Endodermal cell (in vitro differentiated cells): ENCODE measurements at regions not wholly inside any gene's neighbourhood (a gene's known extent, or its start where the extent isn't known, plus 50 kb on each side); places are given as distances from the start of the nearest gene placed in this dataset.

Source experiments
- DNase-seq: peaks from one replicate; pipeline ENCODE4 v3.0.0-alpha.2; 2017
- H3K27ac ChIP-seq: 2 replicates; pipeline ENCODE4 v1.5.1; 2013; ENCODE audit warnings: mild to moderate bottlenecking, low read depth, low read length, moderate library complexity
- H3K27me3 ChIP-seq: 2 replicates; pipeline ENCODE4 v1.6.1; 2013; ENCODE audit warnings: mild to moderate bottlenecking, low read length, moderate library complexity; ENCODE audit not compliant: insufficient read depth, control insufficient read depth, poor library complexity, severe bottlenecking
- H3K36me3 ChIP-seq: 2 replicates; pipeline ENCODE4 v1.7.0; 2013; ENCODE audit warnings: mild to moderate bottlenecking, low read length, moderate library complexity; ENCODE audit not compliant: control insufficient read depth, insufficient read depth
- H3K4me1 ChIP-seq: one replicate; pipeline ENCODE4 v1.7.0; 2013; ENCODE audit warnings: low read length; ENCODE audit not compliant: control insufficient read depth, insufficient read depth
- H3K4me3 ChIP-seq: 2 replicates; pipeline ENCODE4 v1.5.1; 2013; ENCODE audit warnings: mild to moderate bottlenecking, low read length, moderate library complexity
- H3K9ac ChIP-seq: 2 replicates; pipeline ENCODE4 v1.6.1; 2013; ENCODE audit warnings: mild to moderate bottlenecking, low read length, moderate library complexity; ENCODE audit not compliant: poor library complexity, severe bottlenecking; ENCODE audit errors: extremely low read depth
- H3K9me3 ChIP-seq: 2 replicates; pipeline ENCODE4 v1.6.1; 2013; ENCODE audit warnings: mild to moderate bottlenecking, low read length, moderate library complexity; ENCODE audit not compliant: control insufficient read depth
- H3K27ac Mint-ChIP-seq: 2 replicates; pipeline ENCODE4 v1.8.0; 2020; ENCODE audit warnings: mixed read lengths
- H3K27me3 Mint-ChIP-seq: 2 replicates; pipeline ENCODE4 v1.8.0; 2021; ENCODE audit warnings: mild to moderate bottlenecking, mixed read lengths; ENCODE audit not compliant: insufficient read depth
- H3K36me3 Mint-ChIP-seq: 2 replicates; pipeline ENCODE4 v1.8.0; 2020; ENCODE audit warnings: low read depth, mixed read lengths
- H3K4me1 Mint-ChIP-seq: 2 replicates; pipeline ENCODE4 v1.8.0; 2020; ENCODE audit warnings: mixed read lengths
- H3K4me3 Mint-ChIP-seq: 2 replicates; pipeline ENCODE4 v1.8.0; 2020; ENCODE audit warnings: mild to moderate bottlenecking, moderate library complexity, mixed read lengths
- H3K9me3 Mint-ChIP-seq: 2 replicates; pipeline ENCODE4 v1.8.0; 2020; ENCODE audit warnings: mild to moderate bottlenecking, mixed read lengths
- WGBS, 2 experiments: methylation state at CpG; one replicate each; pipeline versions ENCODE4 v1.1.5 to v1.1.7; 2013; ENCODE audit warnings: missing lambda C conversion rate in 2 of 2, mixed read lengths in 1 of 2; ENCODE audit not compliant: insufficient coverage in 1 of 2, insufficient read length in 1 of 2; 5-methylcytosine and 5-hydroxymethylcytosine counted together
- TF ChIP-seq, protein P1 (sequence below): fragments of 200-600 bp; sonication (generic); conservative IDR thresholded peaks from 2 replicates; pipeline ENCODE4 v1.5.0; 2021; ENCODE audit warnings: antibody characterized with exemption, mild to moderate bottlenecking

DNA sequence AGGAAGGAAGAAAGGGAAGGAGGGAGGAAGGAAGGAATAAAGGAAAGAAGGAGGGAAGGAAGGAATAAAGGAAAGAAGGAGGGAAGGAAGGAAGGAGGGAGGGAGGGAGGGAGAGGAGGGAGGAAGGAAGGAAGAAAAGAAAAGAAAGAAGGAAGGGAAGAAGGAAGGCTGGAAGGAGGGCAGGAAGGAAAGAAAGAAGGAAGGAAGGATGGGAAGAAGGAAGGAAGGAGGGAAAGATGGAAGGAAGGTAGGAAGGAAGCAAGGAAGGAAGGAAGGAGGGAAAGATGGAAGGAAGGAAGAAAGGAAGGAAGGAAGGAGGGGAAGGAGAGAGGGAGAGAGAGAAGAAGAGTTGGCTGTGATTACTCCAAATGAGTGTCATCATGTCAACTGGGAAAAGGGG lies 190.6 kb downstream of the ACKR3 start:
- H3K4me3 Mint-ChIP-seq = no peak overlapping the region
- Histone ChIP-seq H3K9me3 (no peaks in the 10 kb centered on the region), H3K27me3 (no peaks in the 10 kb centered on the region), H3K4me1 (peaks cover 6% of the 10 kb centered on the region), H3K4me3 (no peak overlapping the region), H3K27ac (no peak overlapping the region), H3K36me3 (no peaks in the 10 kb centered on the region), H3K9ac (no peak overlapping the region)
- H3K4me1 Mint-ChIP-seq = peaks cover 9% of the 10 kb centered on the region
- H3K27ac Mint-ChIP-seq = no peak overlapping the region
- TF ChIP-seq, protein P1, sequence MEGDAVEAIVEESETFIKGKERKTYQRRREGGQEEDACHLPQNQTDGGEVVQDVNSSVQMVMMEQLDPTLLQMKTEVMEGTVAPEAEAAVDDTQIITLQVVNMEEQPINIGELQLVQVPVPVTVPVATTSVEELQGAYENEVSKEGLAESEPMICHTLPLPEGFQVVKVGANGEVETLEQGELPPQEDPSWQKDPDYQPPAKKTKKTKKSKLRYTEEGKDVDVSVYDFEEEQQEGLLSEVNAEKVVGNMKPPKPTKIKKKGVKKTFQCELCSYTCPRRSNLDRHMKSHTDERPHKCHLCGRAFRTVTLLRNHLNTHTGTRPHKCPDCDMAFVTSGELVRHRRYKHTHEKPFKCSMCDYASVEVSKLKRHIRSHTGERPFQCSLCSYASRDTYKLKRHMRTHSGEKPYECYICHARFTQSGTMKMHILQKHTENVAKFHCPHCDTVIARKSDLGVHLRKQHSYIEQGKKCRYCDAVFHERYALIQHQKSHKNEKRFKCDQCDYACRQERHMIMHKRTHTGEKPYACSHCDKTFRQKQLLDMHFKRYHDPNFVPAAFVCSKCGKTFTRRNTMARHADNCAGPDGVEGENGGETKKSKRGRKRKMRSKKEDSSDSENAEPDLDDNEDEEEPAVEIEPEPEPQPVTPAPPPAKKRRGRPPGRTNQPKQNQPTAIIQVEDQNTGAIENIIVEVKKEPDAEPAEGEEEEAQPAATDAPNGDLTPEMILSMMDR = no peak
- DNase-seq = no peak
- no peaks in the 10 kb centered on the region for H3K36me3 Mint-ChIP-seq
- peaks cover 5% of the 10 kb centered on the region for H3K27me3 Mint-ChIP-seq
- no peaks in the 10 kb centered on the region for H3K9me3 Mint-ChIP-seq

DNA sequence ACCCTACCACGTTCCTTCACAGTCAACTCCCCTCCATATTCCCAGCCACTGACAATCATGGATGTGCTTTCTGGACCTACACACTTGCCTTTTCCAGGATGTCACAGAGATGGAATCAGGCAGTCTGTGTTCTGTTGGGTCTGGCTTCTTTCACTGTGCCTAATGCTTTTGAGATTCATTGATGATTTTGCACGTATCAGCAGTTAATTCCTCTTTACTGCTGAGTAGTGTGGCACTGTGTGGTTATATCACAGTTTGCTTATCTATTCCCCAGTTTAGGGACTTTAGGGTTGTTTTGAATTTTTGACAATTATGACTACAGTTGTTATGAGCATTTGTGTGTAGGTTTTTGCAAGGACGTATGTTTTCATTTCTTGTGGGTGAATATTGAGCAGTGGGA lies 191.7 kb downstream of the ACKR3 start:
- Histone ChIP-seq H3K27ac (no peak overlapping the region), H3K4me3 (no peak overlapping the region), H3K27me3 (no peaks in the 10 kb centered on the region), H3K4me1 (peaks cover 3% of the 10 kb centered on the region), H3K9me3 (peaks cover under 1% of the 10 kb centered on the region), H3K9ac (no peak overlapping the region), H3K36me3 (no peaks in the 10 kb centered on the region)
- Mint-ChIP-seq H3K4me1 (peaks cover 5% of the 10 kb centered on the region), H3K27ac (no peak overlapping the region), H3K27me3 (peaks cover 5% of the 10 kb centered on the region), H3K4me3 (no peak overlapping the region), H3K36me3 (no peaks in the 10 kb centered on the region), H3K9me3 (peaks cover under 1% of the 10 kb centered on the region)
- DNase-seq = no peak
- WGBS, 2 experiments = 71 to 91% methylated on average over 1 to 3 of the region's 3 CpGs
- TF ChIP-seq, protein P1 = no peak

DNA sequence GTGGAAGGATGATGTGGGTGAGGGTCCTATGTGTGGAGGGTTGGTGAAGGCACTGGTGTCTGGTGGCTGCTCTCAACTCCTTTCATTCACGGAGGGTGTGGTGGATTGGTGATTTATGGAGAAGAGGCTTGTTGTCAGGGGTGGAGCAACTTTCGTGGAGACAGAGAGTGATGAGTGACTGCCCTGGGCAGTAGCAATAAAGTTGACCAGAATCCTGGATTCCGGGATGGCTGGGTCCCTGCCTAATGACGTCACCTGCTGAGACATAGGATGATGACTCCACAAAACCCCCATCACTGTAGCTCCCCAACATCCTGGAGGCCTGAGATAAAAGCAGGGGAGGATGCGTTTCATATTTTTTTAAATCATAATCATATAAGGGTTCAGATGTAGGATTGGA lies 193.0 kb downstream of the ACKR3 start:
- Histone ChIP-seq H3K27ac (no peak overlapping the region), H3K9me3 (peaks cover 13% of the 10 kb centered on the region), H3K9ac (no peak overlapping the region), H3K36me3 (no peaks in the 10 kb centered on the region), H3K4me1 (peaks cover 3% of the 10 kb centered on the region), H3K27me3 (no peaks in the 10 kb centered on the region), H3K4me3 (no peak overlapping the region)
- Mint-ChIP-seq H3K27me3 (peaks cover 5% of the 10 kb centered on the region), H3K36me3 (no peaks in the 10 kb centered on the region), H3K4me3 (no peak overlapping the region), H3K4me1 (peaks cover 5% of the 10 kb centered on the region), H3K27ac (no peak overlapping the region), H3K9me3 (peaks cover 11% of the 10 kb centered on the region)
- DNase-seq = no peak
- TF ChIP-seq, protein P1 = no peak
- 90 to 97% methylated on average over 2 to 4 of the region's 5 CpGs for WGBS, 2 experiments
